Bronchial epithelial cell (primary cell): ENCODE measurements at regions not wholly inside any gene's neighbourhood (a gene's known extent, or its start where the extent isn't known, plus 50 kb on each side); places are given as distances from the start of the nearest gene placed in this dataset.

ENCODE experiments used
- DNase-seq: peaks from one replicate; pipeline ENCODE4 v3.0.0-alpha.2; 2010; ENCODE audit warnings: low read depth
- FAIRE-seq: peaks from 2 replicates; lab custom pipeline; 2011; peaks lifted over from hg19 to GRCh38; lab: Jason Lieb, UNC
- H3K27me3 ChIP-seq: 2 replicates; pipeline ENCODE4 v1.5.1; 2011; ENCODE audit warnings: low read length; ENCODE audit not compliant: control insufficient read depth, insufficient read depth
- H3K36me3 ChIP-seq: 2 replicates; pipeline ENCODE4 v1.5.1; 2011; ENCODE audit warnings: low read length; ENCODE audit not compliant: control insufficient read depth, insufficient read depth
- H3K4me3 ChIP-seq: 2 replicates; pipeline ENCODE4 v1.5.1; 2011; ENCODE audit warnings: mild to moderate bottlenecking, low read depth, low read length, control low read depth
- CTCF ChIP-seq: IDR thresholded peaks from 2 replicates; pipeline ENCODE4 v1.5.1; 2011; ENCODE audit warnings: mild to moderate bottlenecking, moderate library complexity, low read length, control low read depth, inconsistent platforms; ENCODE audit not compliant: insufficient read depth, severe bottlenecking

- TF ChIP-seq CTCF = no peak
- H3K36me3 ChIP-seq = no peaks in the 10 kb centered on the region
- no peak for FAIRE-seq
- no peak overlapping the region for H3K4me3 ChIP-seq
- no peaks in the 10 kb centered on the region for H3K27me3 ChIP-seq
- DNase-seq = peak; percentile 49
Observed at GRCh38 chr17:26792486-26792885, 501.4 kb upstream of the WSB1 start.

- FAIRE-seq (no peak), DNase-seq (no peak)
- TF ChIP-seq CTCF = no peak
- no peaks in the 10 kb centered on the region for H3K36me3 ChIP-seq
- no peak overlapping the region for H3K4me3 ChIP-seq
- H3K27me3 ChIP-seq = no peaks in the 10 kb centered on the region
Observed at GRCh38 chr17:26807024-26807423, 486.9 kb upstream of the WSB1 start.

GRCh38 chr17:26809033-26809432 lies 484.9 kb upstream of the WSB1 start:
- TF ChIP-seq CTCF = no peak
- Histone ChIP-seq H3K36me3 (no peaks in the 10 kb centered on the region), H3K27me3 (no peaks in the 10 kb centered on the region), H3K4me3 (no peak overlapping the region)
- DNase-seq (peak; percentile 46), FAIRE-seq (no peak)

GRCh38 chr17:26818736-26819135 lies 475.2 kb upstream of the WSB1 start:
- no peaks in the 10 kb centered on the region for H3K27me3 ChIP-seq
- no peak overlapping the region for H3K4me3 ChIP-seq
- no peak for FAIRE-seq
- no peak for TF ChIP-seq CTCF
- no peaks in the 10 kb centered on the region for H3K36me3 ChIP-seq
- DNase-seq = peak; percentile 36
